Stimulated activated CD4-positive, alpha-beta T cell treated with anti-CD3 and anti-CD28 coated beads, Interleukin-2, amount 100 ng/mL, for 48 hours (primary cell): ENCODE measurements at regions not wholly inside any gene's neighbourhood (a gene's known extent, or its start where the extent isn't known, plus 50 kb on each side); places are given as distances from the start of the nearest gene placed in this dataset.
"Not testable (repeated sequence)": the region's sequence is repeated elsewhere in the genome, so short reads cannot be mapped to it uniquely, and the experiment has no call there.

Source experiments
- DNase-seq, 2 donors: peaks; one replicate each; pipeline ENCODE4 v3.0.0-alpha.2; 2020

- DNase-seq, result no peak
Measured at GRCh38 chr5:74530326-74531050, 110.0 kb downstream of the ENC1 start.

- DNase-seq, result no peak
Measured at GRCh38 chr5:74529101-74529500, 111.4 kb downstream of the ENC1 start.

- no peak for DNase-seq
Measured at GRCh38 chr5:74526111-74526510, 114.4 kb downstream of the ENC1 start.

GRCh38 chr5:74524767-74525166, 115.8 kb downstream of the ENC1 start:
- DNase-seq, result not testable (repeated sequence)

GRCh38 chr5:74523698-74524097, 116.8 kb downstream of the ENC1 start:
- DNase-seq, result not testable (repeated sequence)

GRCh38 chr5:74522838-74523237, 117.7 kb downstream of the ENC1 start:
- DNase-seq, result not testable (repeated sequence)

GRCh38 chr5:74521401-74521800, 119.1 kb downstream of the ENC1 start:
- no peak for DNase-seq

- DNase-seq, result no peak
Measured at GRCh38 chr5:74519679-74520078, 120.8 kb downstream of the ENC1 start.

GRCh38 chr5:74519161-74519571, 121.4 kb downstream of the ENC1 start:
- no peak for DNase-seq

GRCh38 chr5:74517700-74518099, 122.8 kb downstream of the ENC1 start:
- no peak for DNase-seq

GRCh38 chr5:74516211-74516636, 124.3 kb downstream of the ENC1 start:
- DNase-seq, result no peak

GRCh38 chr5:74514888-74515551, 125.5 kb downstream of the ENC1 start:
- DNase-seq, result no peak

GRCh38 chr5:74511770-74512169, 128.8 kb downstream of the ENC1 start:
- not testable (repeated sequence) for DNase-seq

- DNase-seq, result no peak
Measured at GRCh38 chr5:74510476-74511075, 130.0 kb downstream of the ENC1 start.

GRCh38 chr5:74507370-74508005, 133.0 kb downstream of the ENC1 start:
- no peak for DNase-seq

- DNase-seq, result no peak
Measured at GRCh38 chr5:74506119-74506518, 134.4 kb downstream of the ENC1 start.

- no peak for DNase-seq
Measured at GRCh38 chr5:74504463-74504862, 136.1 kb downstream of the ENC1 start.

GRCh38 chr5:74502479-74502950, 138.0 kb downstream of the ENC1 start:
- DNase-seq, result no peak

- no peak for DNase-seq
Measured at GRCh38 chr5:74501674-74502478, 138.7 kb downstream of the ENC1 start.

- no peak for DNase-seq
Measured at GRCh38 chr5:74500110-74500917, 140.2 kb downstream of the ENC1 start.

- no peak for DNase-seq
Measured at GRCh38 chr5:74499256-74500050, 141.1 kb downstream of the ENC1 start.
